ENCODE measurements at regions not wholly inside any gene's neighbourhood (a gene's known extent, or its start where the extent isn't known, plus 50 kb on each side); places are given as distances from the start of the nearest gene placed in this dataset.

DNA sequence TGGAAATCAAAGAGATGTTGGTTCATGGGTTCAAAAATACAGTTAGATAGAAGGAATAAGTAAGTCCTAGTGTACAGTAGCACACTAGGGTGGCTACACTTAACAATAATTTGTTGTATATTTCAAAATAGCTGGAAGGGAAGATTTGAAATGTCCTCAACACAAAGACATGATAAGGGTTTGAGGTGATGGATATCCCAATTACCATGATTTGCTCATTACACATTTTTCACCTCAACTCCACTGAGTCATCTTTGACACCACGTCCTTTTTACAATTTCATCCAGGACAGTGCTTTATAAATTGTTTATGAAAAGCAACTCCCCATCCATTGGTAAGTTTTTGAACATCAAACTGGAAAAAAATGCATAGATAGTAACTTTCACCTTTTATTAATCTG lies 208.3 kb downstream of the ZC3H11B start:
- no peaks in the 10 kb centered on the region for H3K9me3 ChIP-seq
- DNase-seq = no peak
- no peaks in the 10 kb centered on the region for H3K36me3 ChIP-seq
- H3K4me3 ChIP-seq = no peak overlapping the region
- H3K27me3 ChIP-seq = no peaks in the 10 kb centered on the region

DNA sequence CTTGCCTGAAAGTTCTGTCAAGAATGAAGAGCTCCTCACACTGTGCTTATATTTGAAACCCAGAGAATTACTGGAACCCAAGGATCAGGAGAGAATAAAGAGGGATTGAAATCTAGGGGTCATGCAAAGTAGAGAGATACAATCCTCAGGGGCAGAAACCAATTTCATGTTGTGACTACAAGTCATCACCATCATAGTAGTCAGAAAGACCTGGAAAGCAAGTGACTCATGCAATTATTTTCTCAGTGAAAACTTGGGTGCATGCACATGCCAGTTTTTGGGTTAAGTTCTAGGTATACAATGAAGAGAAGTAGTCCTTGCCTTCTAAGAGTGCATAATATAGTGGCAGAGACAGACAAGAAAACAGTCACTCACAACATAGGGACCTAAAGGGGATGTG lies 210.0 kb downstream of the ZC3H11B start:
- Histone ChIP-seq H3K9me3 (no peaks in the 10 kb centered on the region), H3K36me3 (no peaks in the 10 kb centered on the region), H3K4me3 (no peak overlapping the region), H3K27me3 (no peaks in the 10 kb centered on the region)
- no peak for DNase-seq

DNA sequence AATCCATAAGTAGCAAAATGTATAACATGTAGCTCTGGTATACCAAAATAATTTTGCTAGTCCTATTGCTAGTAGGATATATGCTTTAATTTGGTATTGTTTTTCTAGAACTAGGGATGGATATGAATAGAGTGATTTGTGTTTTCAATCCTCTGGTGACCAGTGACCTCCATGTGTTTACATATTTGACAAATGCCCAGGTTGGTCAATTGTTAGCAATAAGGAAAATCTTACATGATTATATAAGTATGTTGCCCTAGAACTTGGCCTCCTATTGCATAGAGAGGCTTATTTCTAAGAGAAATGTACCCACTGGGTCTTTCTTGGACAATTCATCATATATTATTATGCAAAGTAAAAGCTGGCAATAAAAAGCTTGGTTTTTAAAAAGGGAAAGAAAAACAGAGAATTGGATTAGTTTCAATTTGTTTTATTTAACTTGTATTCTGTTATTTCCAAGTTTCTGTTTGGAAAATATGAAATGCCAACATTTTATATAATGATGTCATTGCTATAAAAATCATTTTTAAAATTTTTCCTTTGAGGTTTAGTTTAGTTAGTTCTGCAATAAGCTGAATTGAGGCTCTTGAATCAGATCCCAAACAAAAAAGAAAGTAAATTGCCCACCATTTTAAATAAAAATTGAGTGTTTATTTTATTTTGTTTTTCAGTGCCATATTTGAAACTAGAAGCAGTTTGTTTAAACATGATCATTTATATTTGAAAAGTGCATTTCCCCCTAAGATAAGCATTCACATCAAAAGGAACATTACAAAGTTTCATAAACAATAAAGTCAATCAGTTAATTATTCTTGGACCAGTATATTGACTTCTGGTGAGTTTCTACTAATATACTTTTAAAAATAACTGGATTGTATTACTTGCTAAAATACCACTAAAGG lies 210.9 kb downstream of the ZC3H11B start:
- Histone ChIP-seq H3K36me3 (no peaks in the 10 kb centered on the region), H3K9me3 (peaks cover 5% of the 10 kb centered on the region), H3K4me3 (no peak overlapping the region), H3K27me3 (no peaks in the 10 kb centered on the region)
- DNase-seq = no peak

DNA sequence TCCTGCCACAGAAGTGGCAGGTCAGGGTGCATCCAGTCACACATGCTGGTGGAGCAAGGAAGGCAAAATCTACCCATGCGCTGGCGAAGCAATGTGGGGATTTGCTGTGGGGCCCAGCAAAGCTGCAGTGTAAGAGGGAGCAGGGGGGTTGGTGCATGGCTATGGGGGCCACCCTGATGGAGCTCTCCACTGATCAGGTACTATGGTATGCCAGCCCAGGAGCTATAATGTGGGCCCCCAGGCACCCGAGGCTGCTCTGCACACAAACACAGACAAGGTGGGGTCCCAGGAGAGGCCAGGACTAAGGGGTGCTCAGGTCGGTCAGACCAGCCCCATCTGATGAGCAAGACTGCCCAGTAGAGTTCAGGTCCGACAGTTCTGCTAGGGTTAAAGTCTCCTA lies 213.5 kb downstream of the ZC3H11B start:
- no peak for DNase-seq
- no peak overlapping the region for H3K4me3 ChIP-seq
- H3K27me3 ChIP-seq = no peaks in the 10 kb centered on the region
- no peaks in the 10 kb centered on the region for H3K36me3 ChIP-seq
- H3K9me3 ChIP-seq = peaks cover 16% of the 10 kb centered on the region

DNA sequence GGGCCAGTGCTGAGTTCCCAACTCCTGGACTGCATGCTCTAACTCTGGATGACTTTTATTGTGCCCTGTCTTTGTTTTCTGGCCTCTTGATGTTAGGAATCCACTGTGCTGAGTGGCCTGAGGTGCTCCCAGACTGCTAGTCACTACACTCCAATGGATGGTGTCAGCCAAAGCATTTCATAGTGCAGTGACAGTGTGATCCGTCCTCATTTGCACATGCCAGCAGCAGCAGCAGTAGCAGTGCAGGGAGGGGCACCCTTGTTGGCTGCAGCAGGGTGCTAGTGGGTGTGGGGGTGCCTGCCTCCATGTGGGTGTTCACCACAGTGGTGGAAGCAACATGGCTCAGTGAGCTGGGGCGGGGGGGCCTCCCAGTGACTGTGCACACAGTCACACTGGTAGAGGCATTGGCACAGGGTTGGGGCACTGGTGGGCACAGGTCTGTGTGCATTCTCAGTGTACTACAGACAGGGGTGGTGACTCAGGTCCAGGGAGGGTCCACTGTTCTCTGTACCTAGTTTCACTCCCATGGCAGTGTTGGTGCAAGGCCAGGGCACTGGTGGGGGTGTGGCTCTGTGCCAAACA lies 214.0 kb downstream of the ZC3H11B start:
- Histone ChIP-seq H3K27me3 (no peaks in the 10 kb centered on the region), H3K4me3 (no peak overlapping the region), H3K9me3 (peaks cover 16% of the 10 kb centered on the region), H3K36me3 (no peaks in the 10 kb centered on the region)
- DNase-seq = no peak

DNA sequence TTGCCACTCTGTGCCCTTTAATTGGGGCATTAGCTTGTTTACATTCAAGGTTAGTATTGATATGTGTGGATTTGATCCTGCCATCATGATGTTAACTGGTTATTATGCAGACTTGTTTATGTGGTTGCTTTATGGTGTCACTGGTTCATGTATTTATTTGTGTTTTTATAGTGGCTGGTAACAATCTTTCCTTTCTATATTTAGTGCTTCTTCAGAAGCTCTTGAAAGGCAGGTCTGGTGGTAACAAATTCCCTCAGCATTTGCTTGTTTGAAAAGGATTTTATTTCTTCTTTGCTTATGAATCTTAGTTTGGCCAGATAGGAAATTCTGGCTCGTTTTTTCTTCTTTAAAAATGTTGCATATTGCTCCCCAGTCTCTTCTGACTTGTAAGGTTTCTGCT lies 215.4 kb downstream of the ZC3H11B start:
- H3K4me3 ChIP-seq = no peak overlapping the region
- DNase-seq = no peak
- H3K27me3 ChIP-seq = no peaks in the 10 kb centered on the region
- peaks cover 16% of the 10 kb centered on the region for H3K9me3 ChIP-seq
- no peaks in the 10 kb centered on the region for H3K36me3 ChIP-seq

DNA sequence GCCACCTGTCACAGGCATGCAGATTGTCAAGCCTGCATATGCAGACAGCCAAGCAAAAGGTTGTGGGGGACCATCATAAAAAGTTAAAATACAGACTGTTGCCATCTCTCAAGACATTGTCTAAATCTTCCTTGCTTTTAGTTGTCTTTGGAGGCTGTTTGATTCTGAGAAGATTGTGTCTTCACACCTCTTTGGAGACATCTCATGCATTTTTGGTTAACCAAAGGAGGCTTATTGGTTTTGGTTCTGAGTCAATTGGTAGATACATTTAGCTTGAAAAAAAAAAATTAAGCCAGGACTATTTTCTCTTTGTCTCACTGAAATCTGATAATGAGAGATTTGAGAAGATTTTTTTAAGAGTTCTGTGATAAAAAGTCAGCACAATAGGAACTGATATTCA lies 217.6 kb downstream of the LYPLAL1 start:
- DNase-seq = no peak
- peaks cover 4% of the 10 kb centered on the region for H3K9me3 ChIP-seq
- no peaks in the 10 kb centered on the region for H3K36me3 ChIP-seq
- H3K4me3 ChIP-seq = no peak overlapping the region
- no peaks in the 10 kb centered on the region for H3K27me3 ChIP-seq

DNA sequence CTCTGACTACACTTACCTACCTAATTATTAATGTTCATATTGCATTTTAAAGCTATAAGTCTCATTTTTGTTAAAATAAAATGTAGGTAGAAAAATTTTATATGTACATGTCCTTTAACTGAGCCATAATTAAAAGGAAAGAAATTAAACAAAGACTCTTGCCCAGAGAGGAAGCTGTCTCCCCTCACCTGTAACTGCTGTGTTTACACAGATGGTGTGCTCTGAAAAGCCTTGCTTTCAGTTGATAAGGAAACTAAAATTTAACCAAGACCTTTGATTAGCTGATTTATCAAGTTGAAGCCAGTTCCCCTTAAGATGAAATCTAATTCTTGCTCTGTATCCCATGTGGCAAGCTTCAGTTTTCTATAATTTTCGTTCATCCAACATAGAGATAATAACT lies 213.5 kb downstream of the LYPLAL1 start:
- Histone ChIP-seq H3K36me3 (no peaks in the 10 kb centered on the region), H3K4me3 (no peak overlapping the region)

DNA sequence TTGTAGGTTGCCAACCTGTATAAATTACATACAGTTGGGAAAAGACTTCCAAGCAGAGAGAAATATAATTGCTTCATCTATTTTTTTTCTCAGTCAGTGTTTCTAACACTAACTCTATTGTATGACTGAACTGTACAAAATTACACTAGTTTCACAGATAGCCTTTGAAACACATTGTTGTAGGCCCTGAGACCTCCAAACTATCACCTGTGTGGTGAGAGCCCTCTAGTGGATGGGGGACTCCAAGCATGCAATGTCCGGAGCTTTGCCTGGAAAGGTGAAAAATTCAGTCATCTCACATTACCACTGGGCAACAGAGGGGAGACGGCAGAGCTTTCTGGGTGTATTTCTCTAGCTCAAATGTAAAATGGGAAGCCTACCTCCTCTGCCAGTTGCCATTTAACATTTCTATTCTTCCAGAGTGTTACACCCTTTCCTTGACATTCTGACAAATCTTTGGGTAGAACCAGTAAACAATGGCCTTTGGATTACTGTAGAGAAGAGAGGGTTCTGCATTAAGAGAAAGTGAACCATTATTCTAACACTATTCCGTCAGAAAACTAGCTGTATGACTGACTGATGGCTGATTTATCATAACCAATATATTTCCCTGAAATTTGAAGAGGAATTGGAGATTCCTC lies 212.2 kb downstream of the LYPLAL1 start:
- no peaks in the 10 kb centered on the region for H3K27me3 ChIP-seq
- peak; percentile 48 for DNase-seq
- H3K36me3 ChIP-seq = no peaks in the 10 kb centered on the region
- H3K4me3 ChIP-seq = no peak overlapping the region
- H3K9me3 ChIP-seq = peaks cover 2% of the 10 kb centered on the region; the same call in 1 of the 2 replicates

More for the DNA sequence above, 213.5 kb downstream of the LYPLAL1 start:
- no peak for DNase-seq
- H3K27me3 ChIP-seq = no peaks in the 10 kb centered on the region
- no peaks in the 10 kb centered on the region for H3K9me3 ChIP-seq

DNA sequence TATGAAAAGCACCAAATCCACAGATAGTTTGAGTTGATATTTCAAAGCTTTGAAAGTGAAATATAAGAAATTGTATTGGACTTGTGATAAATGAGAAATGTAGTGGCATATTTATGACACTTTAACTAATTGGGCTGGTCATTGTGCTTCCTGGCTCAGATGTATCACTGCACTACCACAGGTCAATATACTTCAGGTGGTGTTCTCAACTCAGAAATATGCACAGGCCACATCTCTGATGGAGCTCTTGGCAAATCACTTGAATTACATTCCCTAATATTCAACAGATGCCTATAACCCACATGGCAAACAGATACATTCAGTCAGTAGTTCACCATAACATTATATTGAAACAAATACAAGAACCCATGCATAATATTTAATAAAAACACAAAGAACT lies 209.6 kb downstream of the LYPLAL1 start:
- no peaks in the 10 kb centered on the region for H3K36me3 ChIP-seq
- no peaks in the 10 kb centered on the region for H3K27me3 ChIP-seq
- no peak for DNase-seq
- no peak overlapping the region for H3K4me3 ChIP-seq
- peaks cover 2% of the 10 kb centered on the region; the same call in 1 of the 2 replicates for H3K9me3 ChIP-seq

DNA sequence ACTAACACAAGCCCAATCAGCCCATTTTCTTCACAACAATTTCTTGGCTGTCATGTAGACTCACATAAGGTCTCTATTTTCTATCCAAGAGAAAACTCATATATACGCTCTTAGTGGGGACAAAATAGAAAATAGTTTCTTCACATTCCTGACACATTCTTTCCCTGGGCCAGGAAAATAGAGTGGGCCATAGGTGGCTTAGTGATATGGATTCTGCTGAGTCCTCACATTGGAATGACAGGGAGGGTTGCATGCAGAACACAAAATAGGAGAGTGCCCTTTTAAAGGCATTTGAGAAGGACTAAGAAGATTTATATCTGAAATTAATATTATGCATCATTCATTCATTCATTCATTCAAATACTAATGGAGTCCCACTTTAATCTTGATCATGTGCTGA lies 207.7 kb downstream of the LYPLAL1 start:
- H3K27me3 ChIP-seq = no peaks in the 10 kb centered on the region
- peaks cover 2% of the 10 kb centered on the region; the same call in 1 of the 2 replicates for H3K9me3 ChIP-seq
- no peak overlapping the region for H3K4me3 ChIP-seq
- DNase-seq = no peak
- H3K36me3 ChIP-seq = no peaks in the 10 kb centered on the region

DNA sequence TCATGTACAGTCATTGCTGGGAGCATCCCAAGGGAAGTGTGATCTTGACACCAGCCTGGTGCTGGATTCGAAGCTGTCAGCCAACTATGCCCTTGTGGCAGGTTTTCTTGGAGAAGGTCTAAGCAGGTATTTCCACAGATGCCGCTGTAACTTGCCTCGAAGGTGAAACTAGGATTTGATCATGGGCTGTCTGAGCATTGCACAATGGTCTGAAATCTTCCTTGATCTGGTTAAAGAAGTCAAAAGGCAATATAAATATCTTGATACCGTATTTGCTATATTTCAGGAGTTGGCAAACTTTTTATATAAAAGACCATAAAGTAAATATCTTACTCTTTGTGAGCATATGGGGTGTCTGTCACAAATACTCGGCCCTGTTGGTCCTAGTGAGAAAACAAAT lies 206.8 kb downstream of the LYPLAL1 start:
- Histone ChIP-seq H3K36me3 (no peaks in the 10 kb centered on the region), H3K27me3 (no peaks in the 10 kb centered on the region), H3K4me3 (no peak overlapping the region), H3K9me3 (peaks cover 2% of the 10 kb centered on the region)
- DNase-seq = no peak

DNA sequence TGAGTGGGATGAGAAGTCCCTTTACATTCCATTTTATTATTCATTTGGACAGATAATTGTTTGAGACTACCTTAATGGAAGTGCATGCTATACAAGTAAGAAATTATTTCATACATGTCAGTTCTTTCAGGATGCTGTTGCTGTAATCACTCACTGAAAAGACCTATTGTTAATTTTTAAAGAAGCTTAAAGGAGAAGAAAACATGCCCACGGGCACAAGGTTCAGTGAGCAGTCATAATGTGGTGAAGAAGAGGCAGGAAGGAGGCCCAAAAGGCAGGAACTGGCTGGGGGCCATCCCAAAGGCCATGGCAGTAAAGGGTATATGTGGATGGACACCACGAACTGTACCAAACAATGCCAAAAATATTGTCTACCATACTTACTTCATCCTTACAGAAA lies 206.0 kb downstream of the LYPLAL1 start:
- H3K27me3 ChIP-seq = no peaks in the 10 kb centered on the region
- H3K36me3 ChIP-seq = no peaks in the 10 kb centered on the region
- H3K9me3 ChIP-seq = peaks cover 2% of the 10 kb centered on the region
- H3K4me3 ChIP-seq = no peak overlapping the region
- DNase-seq = no peak

DNA sequence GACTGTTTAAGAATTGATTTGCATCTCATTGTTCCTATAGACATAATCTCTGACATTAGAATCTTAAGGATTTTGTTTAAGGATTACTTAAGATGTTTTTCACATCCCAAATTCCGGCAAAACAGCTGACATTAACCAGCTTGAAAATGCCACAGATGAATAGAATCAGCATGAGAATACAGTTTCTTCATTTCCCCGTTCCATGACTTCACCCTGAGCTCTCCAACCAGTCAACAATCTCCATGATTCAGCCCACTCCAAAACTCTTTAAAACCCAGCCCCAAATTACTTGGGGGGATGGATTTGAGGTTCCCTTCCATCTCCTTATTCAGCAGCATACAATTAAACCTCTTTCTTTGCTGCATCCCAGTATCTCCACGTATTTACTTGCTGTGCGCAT lies 201.0 kb downstream of the LYPLAL1 start:
- no peak overlapping the region for H3K4me3 ChIP-seq
- no peaks in the 10 kb centered on the region for H3K36me3 ChIP-seq
- DNase-seq = no peak
- no peaks in the 10 kb centered on the region for H3K27me3 ChIP-seq
- no peaks in the 10 kb centered on the region; the same call in 1 of the 2 replicates for H3K9me3 ChIP-seq

DNA sequence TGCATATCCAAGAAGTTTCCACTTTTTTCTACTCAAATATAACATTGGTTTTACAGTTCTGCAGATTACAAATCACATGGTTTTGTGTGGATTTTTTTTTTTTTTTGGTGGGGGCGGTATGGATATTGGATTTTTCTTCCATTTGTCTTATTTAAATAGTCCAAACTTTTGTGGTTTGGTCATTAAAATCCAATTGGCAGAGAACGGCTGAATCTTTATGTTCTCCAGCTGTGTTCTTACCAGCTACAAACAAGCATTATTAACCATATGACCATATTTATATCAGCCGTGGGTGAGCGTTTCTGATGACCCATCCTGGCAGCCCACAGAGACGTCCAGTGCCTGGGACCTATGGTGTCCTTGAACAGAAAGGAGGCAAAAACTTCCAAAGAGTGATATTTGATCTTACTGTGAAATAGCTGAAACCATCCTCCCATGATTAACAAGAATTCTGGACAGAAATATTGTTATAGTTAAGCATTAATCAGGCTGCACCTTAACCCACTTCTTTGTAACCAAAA lies 200.4 kb downstream of the LYPLAL1 start:
- Histone ChIP-seq H3K9me3 (no peaks in the 10 kb centered on the region; the same call in 1 of the 2 replicates), H3K27me3 (no peaks in the 10 kb centered on the region), H3K36me3 (no peaks in the 10 kb centered on the region), H3K4me3 (no peak overlapping the region)
- peak; percentile 9 for DNase-seq

DNA sequence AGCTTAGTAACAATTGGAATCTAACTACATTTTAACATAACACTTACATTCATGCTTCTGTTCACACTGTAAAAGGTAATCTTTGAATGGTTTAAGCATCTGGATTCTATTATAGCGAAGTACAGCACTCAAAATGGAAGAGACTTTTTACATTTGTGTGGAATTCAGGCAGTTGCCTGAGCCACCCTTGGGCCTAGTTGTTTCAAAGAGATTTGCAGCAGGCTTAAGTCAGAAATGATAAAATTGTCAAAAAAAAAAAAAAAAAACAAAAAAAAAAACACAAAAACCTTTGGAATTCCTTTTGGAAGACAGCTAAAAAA lies 199.9 kb downstream of the LYPLAL1 start:
- Histone ChIP-seq H3K27me3 (no peaks in the 10 kb centered on the region), H3K4me3 (no peak overlapping the region), H3K36me3 (no peaks in the 10 kb centered on the region), H3K9me3 (no peaks in the 10 kb centered on the region; the same call in 1 of the 2 replicates)
- DNase-seq = no peak

DNA sequence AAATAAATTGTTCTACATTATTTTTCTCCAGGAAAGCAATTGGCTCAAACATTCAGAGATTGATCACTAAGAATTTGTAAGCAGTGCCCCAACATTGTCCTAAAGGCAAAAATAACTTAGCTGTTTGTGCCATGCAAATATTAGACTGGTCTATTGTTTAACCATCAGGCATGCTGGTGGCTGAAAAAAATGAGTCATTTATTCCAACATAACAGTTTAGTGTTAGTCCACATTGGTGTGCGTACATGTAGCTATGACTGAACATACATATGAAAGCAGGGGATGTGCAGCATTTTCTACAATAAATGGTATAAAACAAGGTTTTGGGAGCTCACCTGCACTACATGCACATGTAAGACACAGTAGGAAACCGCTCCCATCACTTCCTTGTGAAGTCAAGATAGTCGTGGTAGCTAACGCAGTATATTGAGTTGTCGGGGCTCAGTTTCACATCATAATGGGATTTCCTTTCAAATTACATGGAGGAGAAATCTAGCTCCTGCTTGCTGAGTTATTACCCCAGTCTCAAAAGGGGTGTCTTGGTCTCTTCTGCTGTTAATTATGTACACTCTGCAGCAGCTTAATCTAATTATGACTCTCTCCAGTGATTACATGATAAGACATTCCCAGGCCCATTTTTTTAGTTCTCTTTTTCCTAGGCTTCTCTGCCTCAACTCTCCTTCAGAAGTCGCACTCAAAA lies 199.4 kb downstream of the LYPLAL1 start:
- no peaks in the 10 kb centered on the region for H3K27me3 ChIP-seq
- no peak overlapping the region for H3K4me3 ChIP-seq
- H3K36me3 ChIP-seq = no peaks in the 10 kb centered on the region
- H3K9me3 ChIP-seq = no peaks in the 10 kb centered on the region; the same call in 1 of the 2 replicates
- DNase-seq = no peak
